HEK293 (cell line): ENCODE measurements at regions not wholly inside any gene's neighbourhood (a gene's known extent, or its start where the extent isn't known, plus 50 kb on each side); places are given as distances from the start of the nearest gene placed in this dataset.
A peak's percentile ranks its signal among the peaks of the same experiment; 100 is the strongest.

Source experiments
- CTCF ChIA-PET: fragments of 350-600 bp; formaldehyde crosslinking; extraction: SDS; loops from one replicate; lab custom pipeline; 2021; ENCODE audit warnings: antibody characterized with exemption; lab: Yijun Ruan, JAX
- POLR2A ChIA-PET: fragments of 300-600 bp; formaldehyde crosslinking; extraction: SDS; loops from one replicate; lab custom pipeline; 2020; ENCODE audit warnings: antibody characterized with exemption, inconsistent platforms; lab: Yijun Ruan, JAX
- H3K27ac ChIP-seq: fragments of 200-500 bp; sonication (Bioruptor generic); 2 replicates; pipeline ENCODE4 v1.5.1; 2014; ENCODE audit warnings: low read depth, low read length, control low read depth, inconsistent platforms; ENCODE audit errors: extremely low read depth
- H3K36me3 ChIP-seq, 2 experiments: fragments of 200-500 bp in 1 of 2; sonication (Bioruptor generic) in 1 of 2; 1 replicate in 1 of 2; 2 replicates in 1 of 2; pipeline ENCODE4 v1.5.1; 2014 to 2017; ENCODE audit warnings: inconsistent platforms in 2 of 2, low read length in 2 of 2; ENCODE audit not compliant: control insufficient read depth in 2 of 2, insufficient read depth in 1 of 2
- H3K4me1 ChIP-seq: fragments of 200-500 bp; sonication (Bioruptor generic); 2 replicates; pipeline ENCODE4 v1.5.1; 2014; ENCODE audit warnings: mild to moderate bottlenecking, low read length, inconsistent platforms; ENCODE audit not compliant: control insufficient read depth, insufficient read depth
- H3K4me3 ChIP-seq: 2 replicates; pipeline ENCODE4 v1.5.1; 2011; ENCODE audit warnings: low read depth, mild to moderate bottlenecking, control low read depth, low read length, moderate library complexity
- H3K9me3 ChIP-seq: fragments of 200-500 bp; sonication (Bioruptor generic); 2 replicates; pipeline ENCODE4 v1.5.1; 2014; ENCODE audit warnings: low read depth, low read length, inconsistent platforms; ENCODE audit not compliant: control insufficient read depth, insufficient read depth
- AEBP2 ChIP-seq: fragments of 450-650 bp; formaldehyde crosslinking; IDR thresholded peaks from 2 replicates; pipeline ENCODE4 v1.5.1; 2016; ENCODE audit warnings: missing biosample characterization, missing genetic modification characterization, borderline replicate concordance
- GLI4 ChIP-seq: fragments of 450-650 bp; formaldehyde crosslinking; IDR thresholded peaks from 2 replicates; pipeline ENCODE4 v1.5.1; 2016; ENCODE audit warnings: missing biosample characterization, missing genetic modification characterization
- KLF7 ChIP-seq: fragments of 450-650 bp; formaldehyde crosslinking; IDR thresholded peaks from 2 replicates; pipeline ENCODE4 v1.5.1; 2016; ENCODE audit warnings: missing biosample characterization, missing genetic modification characterization, borderline replicate concordance
- PRDM10 ChIP-seq: fragments of 450-650 bp; formaldehyde crosslinking; IDR thresholded peaks from 2 replicates; pipeline ENCODE4 v1.5.1; 2016; ENCODE audit warnings: missing biosample characterization, missing genetic modification characterization
- RBAK ChIP-seq: fragments of 450-650 bp; formaldehyde crosslinking; IDR thresholded peaks from 2 replicates; pipeline ENCODE4 v1.5.1; 2016; ENCODE audit warnings: missing biosample characterization, missing genetic modification characterization
- SP2 ChIP-seq: fragments of 450-650 bp; formaldehyde crosslinking; IDR thresholded peaks from 2 replicates; pipeline ENCODE4 v1.5.1; 2016; ENCODE audit warnings: missing biosample characterization, missing genetic modification characterization
- ZBTB26 ChIP-seq: fragments of 450-650 bp; formaldehyde crosslinking; optimal IDR thresholded peaks from 2 replicates; pipeline ENCODE3; 2016; ENCODE audit warnings: missing biosample characterization, mild to moderate bottlenecking, missing genetic modification characterization
- ZNF140 ChIP-seq: fragments of 450-650 bp; formaldehyde crosslinking; IDR thresholded peaks from 2 replicates; pipeline ENCODE4 v1.5.1; 2016; ENCODE audit warnings: missing biosample characterization, missing genetic modification characterization
- ZNF274 ChIP-seq, 2 experiments: fragments of 200-500 bp in 1 of 2; fragments of 450-650 bp in 1 of 2; sonication (Bioruptor generic) in 1 of 2; formaldehyde crosslinking in 1 of 2; IDR thresholded peaks; 2 replicates each; pipeline versions ENCODE4 v1.5.1 to v1.6.1; 2014 to 2016; ENCODE audit warnings: borderline replicate concordance in 1 of 2, inconsistent platforms in 1 of 2, low read length in 1 of 2, missing biosample characterization in 1 of 2, missing genetic modification characterization in 1 of 2
- ZNF391 ChIP-seq: fragments of 450-650 bp; formaldehyde crosslinking; IDR thresholded peaks from 2 replicates; pipeline ENCODE4 v1.5.1; 2016; ENCODE audit warnings: low read depth, missing biosample characterization, missing genetic modification characterization, borderline replicate concordance
- ZNF398 ChIP-seq: fragments of 450-650 bp; formaldehyde crosslinking; IDR thresholded peaks from 2 replicates; pipeline ENCODE4 v1.5.1; 2017; ENCODE audit warnings: missing biosample characterization, missing genetic modification characterization
- ZNF416 ChIP-seq: fragments of 450-650 bp; formaldehyde crosslinking; IDR thresholded peaks from 2 replicates; pipeline ENCODE4 v1.5.1; 2016; ENCODE audit warnings: missing biosample characterization, missing genetic modification characterization
- ZNF513 ChIP-seq: fragments of 450-650 bp; IDR thresholded peaks from 2 replicates; pipeline ENCODE4 v1.5.1; 2018; ENCODE audit warnings: missing biosample characterization, missing genetic modification characterization
- ZNF529 ChIP-seq: fragments of 450-650 bp; formaldehyde crosslinking; IDR thresholded peaks from 2 replicates; pipeline ENCODE4 v1.5.1; 2017; ENCODE audit warnings: missing genetic modification characterization, missing biosample characterization; ENCODE audit not compliant: insufficient replicate concordance
- ZNF654 ChIP-seq: fragments of 450-650 bp; formaldehyde crosslinking; IDR thresholded peaks from 2 replicates; pipeline ENCODE4 v1.5.1; 2016; ENCODE audit warnings: low read depth, missing biosample characterization, missing genetic modification characterization
- ZNF677 ChIP-seq: fragments of 450-650 bp; IDR thresholded peaks from 2 replicates; pipeline ENCODE4 v1.5.0; 2018; ENCODE audit warnings: missing biosample characterization, mild to moderate bottlenecking, missing genetic modification characterization, moderate library complexity
- ZNF76 ChIP-seq: fragments of 450-650 bp; formaldehyde crosslinking; IDR thresholded peaks from 2 replicates; pipeline ENCODE4; 2016; ENCODE audit warnings: low read depth, missing biosample characterization, missing genetic modification characterization, borderline replicate concordance
- ZNF777 ChIP-seq: fragments of 450-650 bp; formaldehyde crosslinking; IDR thresholded peaks from 2 replicates; pipeline ENCODE4 v1.5.1; 2017; ENCODE audit warnings: missing biosample characterization, missing genetic modification characterization, borderline replicate concordance
- ZNF830 ChIP-seq: fragments of 450-650 bp; IDR thresholded peaks from 2 replicates; pipeline ENCODE4 v1.5.0; 2018; ENCODE audit warnings: missing biosample characterization, missing genetic modification characterization, low read depth, mild to moderate bottlenecking, moderate library complexity

GRCh38 chr10:10903620-10904019 lies 114.1 kb upstream of the CELF2 start:
- POLR2A ChIA-PET: no interaction called here
- CTCF ChIA-PET: no interaction called here
- H3K36me3 ChIP-seq: no peaks in the 10 kb centered on the region
- H3K4me3 ChIP-seq: no peak overlapping the region
- H3K4me1 ChIP-seq: no peaks in the 10 kb centered on the region
- H3K27ac ChIP-seq: no peak overlapping the region
- TF ChIP-seq ZNF76 (tag by site-specific recombination) (no peak), ZNF529 (no peak), ZNF513 (tag by site-specific recombination) (no peak), ZNF416 (tag by site-specific recombination) (no peak), GLI4 (tag by site-specific recombination) (no peak), AEBP2 (tag by site-specific recombination) (no peak), ZNF391 (tag by site-specific recombination) (no peak), ZNF777 (tag by site-specific recombination) (no peak), ZNF274 (IDR thresholded peaks at IDR 0.05; ENCODE audit: low read length) (no peak), ZNF274 (tag by site-specific recombination; IDR thresholded peaks at IDR 0.05; ENCODE audit: borderline replicate concordance) (no peak)
- H3K9me3 ChIP-seq: no peaks in the 10 kb centered on the region

- POLR2A ChIA-PET: no interaction called here
- CTCF ChIA-PET: interaction anchor here (0.6 kb wide), 1 partner anchor 100 kb away, joined by 3 read pairs; no protein-coding TSS in a partner anchor
- no peaks in the 10 kb centered on the region for H3K9me3 ChIP-seq
- TF ChIP-seq ZNF513 (tag by site-specific recombination) (no peak), PRDM10 (no peak), ZNF140 (tag by site-specific recombination) (peak; percentile 41; the same call in 1 of the 2 replicates)
- H3K27ac ChIP-seq: no peak overlapping the region
- H3K36me3 ChIP-seq: no peaks in the 10 kb centered on the region
- H3K4me1 ChIP-seq: no peaks in the 10 kb centered on the region
- no peak overlapping the region for H3K4me3 ChIP-seq
Observed at GRCh38 chr10:10910634-10911033, 107.0 kb upstream of the CELF2 start.

GRCh38 chr10:10911035-10911434 lies 106.6 kb upstream of the CELF2 start:
- Histone ChIP-seq H3K4me1 (no peaks in the 10 kb centered on the region), H3K27ac (no peak overlapping the region), H3K4me3 (no peak overlapping the region), H3K9me3 (no peaks in the 10 kb centered on the region), H3K36me3 (no peaks in the 10 kb centered on the region)
- POLR2A ChIA-PET: no interaction called here
- CTCF ChIA-PET: interaction anchor here (0.6 kb wide), 1 partner anchor 100 kb away, joined by 3 read pairs; no protein-coding TSS in a partner anchor
- TF ChIP-seq KLF7 (tag by site-specific recombination) (no peak), ZNF654 (tag by site-specific recombination) (no peak), SP2 (tag by site-specific recombination) (no peak), ZBTB26 (tag by site-specific recombination) (no peak), ZNF398 (tag by site-specific recombination) (no peak), ZNF677 (tag by site-specific recombination) (no peak), RBAK (tag by site-specific recombination) (no peak), ZNF830 (no peak)
